ENCODE measurements at regions not wholly inside any gene's neighbourhood (a gene's known extent, or its start where the extent isn't known, plus 50 kb on each side); places are given as distances from the start of the nearest gene placed in this dataset.

- Histone ChIP-seq H3K9me3 (no peaks in the 10 kb centered on the region), H3K4me3 (no peak overlapping the region), H3K27ac (no peak overlapping the region), H3K36me3 (no peaks in the 10 kb centered on the region), H3K27me3 (no peaks in the 10 kb centered on the region), H3K4me1 (peaks cover 0 to 4% (median 0%) of the 10 kb centered on the region in 4 donors)
- 54 to 71% methylated on average over 4 of the region's 4 CpGs for WGBS, 2 donors
- no peak for TF ChIP-seq POLR2AphosphoS5 (IDR thresholded peaks at IDR 0.05)
- no peak for TF ChIP-seq POLR2A (IDR thresholded peaks at IDR 0.05)
- no peak for TF ChIP-seq EP300 (IDR thresholded peaks at IDR 0.05)
- TF ChIP-seq, protein P1, sequence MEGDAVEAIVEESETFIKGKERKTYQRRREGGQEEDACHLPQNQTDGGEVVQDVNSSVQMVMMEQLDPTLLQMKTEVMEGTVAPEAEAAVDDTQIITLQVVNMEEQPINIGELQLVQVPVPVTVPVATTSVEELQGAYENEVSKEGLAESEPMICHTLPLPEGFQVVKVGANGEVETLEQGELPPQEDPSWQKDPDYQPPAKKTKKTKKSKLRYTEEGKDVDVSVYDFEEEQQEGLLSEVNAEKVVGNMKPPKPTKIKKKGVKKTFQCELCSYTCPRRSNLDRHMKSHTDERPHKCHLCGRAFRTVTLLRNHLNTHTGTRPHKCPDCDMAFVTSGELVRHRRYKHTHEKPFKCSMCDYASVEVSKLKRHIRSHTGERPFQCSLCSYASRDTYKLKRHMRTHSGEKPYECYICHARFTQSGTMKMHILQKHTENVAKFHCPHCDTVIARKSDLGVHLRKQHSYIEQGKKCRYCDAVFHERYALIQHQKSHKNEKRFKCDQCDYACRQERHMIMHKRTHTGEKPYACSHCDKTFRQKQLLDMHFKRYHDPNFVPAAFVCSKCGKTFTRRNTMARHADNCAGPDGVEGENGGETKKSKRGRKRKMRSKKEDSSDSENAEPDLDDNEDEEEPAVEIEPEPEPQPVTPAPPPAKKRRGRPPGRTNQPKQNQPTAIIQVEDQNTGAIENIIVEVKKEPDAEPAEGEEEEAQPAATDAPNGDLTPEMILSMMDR (IDR thresholded peaks at IDR 0.05) = no peak
- no peak for DNase-seq
- intact Hi-C loops (cut with DNase I) = no loop called here
Measured at GRCh38 chr2:67560771-67561456, 163.8 kb downstream of the ETAA1 start.

DNA sequence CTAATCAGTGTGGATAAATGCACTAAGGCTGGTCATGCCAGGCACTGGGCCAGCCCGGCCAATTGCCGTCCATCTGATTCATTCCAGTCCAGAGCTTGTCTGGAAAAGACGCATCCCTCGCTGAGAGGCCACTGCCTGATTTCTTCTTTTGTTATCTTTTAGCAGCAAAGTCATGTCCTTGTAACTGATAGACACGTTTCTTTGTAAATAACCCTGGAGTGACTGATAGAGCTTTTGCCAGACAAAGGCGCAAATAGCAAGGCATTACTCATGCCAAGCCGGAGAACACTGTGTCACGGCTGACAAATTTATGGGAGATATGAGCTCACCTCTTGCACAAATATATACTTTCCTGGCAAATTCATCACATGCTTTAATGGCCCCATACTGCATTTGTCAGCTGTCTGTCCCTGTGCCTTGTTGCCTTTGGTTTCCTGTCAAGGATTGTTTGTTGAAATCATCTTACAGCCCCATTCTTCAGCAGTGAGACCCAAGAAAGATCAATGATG lies 164.4 kb downstream of the ETAA1 start:
- no peak for TF ChIP-seq POLR2A (IDR thresholded peaks at IDR 0.05)
- TF ChIP-seq EP300 (IDR thresholded peaks at IDR 0.05) = no peak
- peak in 1 of 4 donors; percentile 36 for TF ChIP-seq POLR2AphosphoS5 (IDR thresholded peaks at IDR 0.05)
- TF ChIP-seq, protein P1 (IDR thresholded peaks at IDR 0.05) = no peak
- H3K36me3 ChIP-seq = no peaks in the 10 kb centered on the region
- H3K27ac ChIP-seq = no peak overlapping the region
- H3K27me3 ChIP-seq = no peaks in the 10 kb centered on the region
- 27 to 64% methylated on average over 8 of the region's 8 CpGs for WGBS, 2 donors
- intact Hi-C loops (cut with DNase I) = no loop called here
- H3K9me3 ChIP-seq = no peaks in the 10 kb centered on the region
- peaks cover 0 to 4% (median 0%) of the 10 kb centered on the region in 4 donors for H3K4me1 ChIP-seq
- no peak for DNase-seq
- no peak overlapping the region for H3K4me3 ChIP-seq

GRCh38 chr2:67564076-67564475 lies 166.9 kb downstream of the ETAA1 start:
- TF ChIP-seq, protein P1 (IDR thresholded peaks at IDR 0.05) = no peak
- TF ChIP-seq POLR2A (IDR thresholded peaks at IDR 0.05) = no peak
- no peak for TF ChIP-seq EP300 (IDR thresholded peaks at IDR 0.05)
- peak in 1 of 4 donors; percentile 46 for TF ChIP-seq POLR2AphosphoS5 (IDR thresholded peaks at IDR 0.05)
- H3K36me3 ChIP-seq = no peaks in the 10 kb centered on the region
- H3K27me3 ChIP-seq = no peaks in the 10 kb centered on the region
- H3K4me1 ChIP-seq = peaks cover 0 to 4% (median 0%) of the 10 kb centered on the region in 4 donors
- 35 to 70% methylated on average over 3 of the region's 3 CpGs for WGBS, 2 donors
- intact Hi-C loops (cut with DNase I) = no loop called here
- no peak for DNase-seq
- H3K9me3 ChIP-seq = no peaks in the 10 kb centered on the region
- H3K4me3 ChIP-seq = no peak overlapping the region
- H3K27ac ChIP-seq = peak overlapping the region in 2 of 4 donors; percentile 22 to 47

GRCh38 chr2:67564626-67565025 lies 167.5 kb downstream of the ETAA1 start:
- TF ChIP-seq, protein P1 (IDR thresholded peaks at IDR 0.05) = no peak
- no peak for TF ChIP-seq EP300 (IDR thresholded peaks at IDR 0.05)
- TF ChIP-seq POLR2A (IDR thresholded peaks at IDR 0.05) = no peak
- TF ChIP-seq POLR2AphosphoS5 (IDR thresholded peaks at IDR 0.05) = no peak
- 47 to 72% methylated on average over 3 of the region's 3 CpGs for WGBS, 2 donors

More at GRCh38 chr2:67564626-67565025, 167.5 kb downstream of the ETAA1 start:
- Histone ChIP-seq H3K4me3 (no peak overlapping the region), H3K4me1 (peaks cover 0 to 4% (median 0%) of the 10 kb centered on the region in 4 donors), H3K27ac (peak overlapping the region in 3 of 4 donors; percentile 14 to 47 (median 22)), H3K27me3 (no peaks in the 10 kb centered on the region), H3K9me3 (no peaks in the 10 kb centered on the region), H3K36me3 (no peaks in the 10 kb centered on the region)
- no peak for DNase-seq
- intact Hi-C loops (cut with DNase I) = no loop called here

All from sigmoid colon (tissue), 6 donors.